Middle frontal gyrus (tissue), 1 donor: ENCODE measurements at regions not wholly inside any gene's neighbourhood (a gene's known extent, or its start where the extent isn't known, plus 50 kb on each side); places are given as distances from the start of the nearest gene placed in this dataset.
"Not testable (repeated sequence)": the region's sequence is repeated elsewhere in the genome, so short reads cannot be mapped to it uniquely, and the experiment has no call there.

Source experiments
- DNase-seq: peaks from one replicate; pipeline ENCODE4 v3.0.0-alpha.2; 2015; ENCODE audit warnings: low spot score; ENCODE audit errors: extremely low spot score

- no peak for DNase-seq
Measured at GRCh38 chr13:69280399-69280798, 827.2 kb upstream of the ATXN8OS start.

- DNase-seq, result no peak
Measured at GRCh38 chr13:69279213-69279612, 828.4 kb upstream of the ATXN8OS start.

GRCh38 chr13:69274231-69274630, 833.4 kb upstream of the ATXN8OS start:
- DNase-seq, result no peak

GRCh38 chr13:69264362-69265334, 843.0 kb upstream of the ATXN8OS start:
- no peak for DNase-seq

GRCh38 chr13:69243366-69243765, 864.3 kb upstream of the ATXN8OS start:
- no peak for DNase-seq

- no peak for DNase-seq
Measured at GRCh38 chr13:69234171-69234570, 873.5 kb upstream of the ATXN8OS start.

- no peak for DNase-seq
Measured at GRCh38 chr13:69226427-69226826, 881.2 kb upstream of the ATXN8OS start.

GRCh38 chr13:69221633-69222498, 885.8 kb upstream of the ATXN8OS start:
- not testable (repeated sequence) for DNase-seq

GRCh38 chr13:69213396-69213795, 894.2 kb upstream of the ATXN8OS start:
- no peak for DNase-seq

- no peak for DNase-seq
Measured at GRCh38 chr13:69204620-69205019, 903.0 kb upstream of the ATXN8OS start.

- DNase-seq, result no peak
Measured at GRCh38 chr13:69202996-69203395, 904.6 kb upstream of the ATXN8OS start.

- DNase-seq, result no peak
Measured at GRCh38 chr13:69199664-69200063, 908.0 kb upstream of the ATXN8OS start.

GRCh38 chr13:69198706-69199105, 908.9 kb upstream of the ATXN8OS start:
- DNase-seq, result no peak

- DNase-seq, result no peak
Measured at GRCh38 chr13:69194130-69194529, 913.5 kb upstream of the ATXN8OS start.

- no peak for DNase-seq
Measured at GRCh38 chr13:69180034-69180433, 927.6 kb upstream of the ATXN8OS start.

- no peak for DNase-seq
Measured at GRCh38 chr13:69178000-69178399, 929.6 kb upstream of the ATXN8OS start.

- DNase-seq, result no peak
Measured at GRCh38 chr13:69168436-69168835, 939.2 kb upstream of the ATXN8OS start.

GRCh38 chr13:69155136-69155535, 952.5 kb upstream of the ATXN8OS start:
- no peak for DNase-seq

- DNase-seq, result no peak
Measured at GRCh38 chr13:69142101-69142500, 965.5 kb upstream of the ATXN8OS start.

GRCh38 chr13:69124996-69125395, 982.6 kb upstream of the ATXN8OS start:
- no peak for DNase-seq

GRCh38 chr13:69109891-69110525, 997.6 kb upstream of the ATXN8OS start:
- no peak for DNase-seq

- DNase-seq, result no peak
Measured at GRCh38 chr13:69108486-69108885, 999.1 kb upstream of the ATXN8OS start.
